ENCODE measurements at regions not wholly inside any gene's neighbourhood (a gene's known extent, or its start where the extent isn't known, plus 50 kb on each side); places are given as distances from the start of the nearest gene placed in this dataset.

- TF ChIP-seq CTCF (CRISPR knock-in tag; IDR thresholded peaks at IDR 0.05): no peak
- TF ChIP-seq GTF2F1 (IDR thresholded peaks at IDR 0.05; ENCODE audit: low read length): no peak
- TF ChIP-seq EZH2 (conservative IDR thresholded peaks at IDR 0.05; ENCODE audit: low read depth, low read length): no peak
- TF ChIP-seq TFE3 (CRISPR knock-in tag; IDR thresholded peaks at IDR 0.05): 0 out of 2 replicates have a peak, but pooled peaks have one; percentile 17
- TF ChIP-seq SETDB1 (CRISPR knock-in tag; IDR thresholded peaks at IDR 0.05; ENCODE audit: borderline replicate concordance): no peak
- TF ChIP-seq ZNF331 (CRISPR knock-in tag; IDR thresholded peaks at IDR 0.05): peak; percentile 64; the same call in 1 of the 2 replicates
- no peak for TF ChIP-seq ZBTB10 (CRISPR knock-in tag; IDR thresholded peaks at IDR 0.05; ENCODE audit: borderline replicate concordance)
- no peak for TF ChIP-seq POLR2A (IDR thresholded peaks at IDR 0.05; ENCODE audit: insufficient read depth in 1 of 2, low read depth in 2 of 2, low read length in 2 of 2)
- TF ChIP-seq BRD4 (CRISPR knock-in tag; IDR thresholded peaks at IDR 0.05): no peak
- peak; percentile 87 for TF ChIP-seq NCOR1 (IDR thresholded peaks at IDR 0.05; ENCODE audit: borderline replicate concordance, low read length)
- TF ChIP-seq ZNF782 (CRISPR knock-in tag; IDR thresholded peaks at IDR 0.05; ENCODE audit: borderline replicate concordance): no peak
- TF ChIP-seq ZNF678 (CRISPR knock-in tag; IDR thresholded peaks at IDR 0.05): no peak
- TF ChIP-seq FOSL2 (CRISPR knock-in tag; IDR thresholded peaks at IDR 0.05): peak; percentile 57
- TF ChIP-seq ZNF17 (CRISPR knock-in tag; IDR thresholded peaks at IDR 0.05): no peak
Measured at GRCh38 chr22:48396785-48397530, 1430.7 kb downstream of the BRD1 start.

Data from HepG2 (cell line).